Astrocyte (in vitro differentiated cells and primary cell): ENCODE measurements at regions not wholly inside any gene's neighbourhood (a gene's known extent, or its start where the extent isn't known, plus 50 kb on each side); places are given as distances from the start of the nearest gene placed in this dataset.

Experiments
- DNase-seq: peaks from one replicate; pipeline ENCODE4 v3.0.0-alpha.2; 2010; ENCODE audit warnings: low read depth
- FAIRE-seq: peaks from 2 replicates; lab custom pipeline; 2011; peaks lifted over from hg19 to GRCh38; lab: Jason Lieb, UNC
- H2AFZ ChIP-seq: 2 replicates; pipeline ENCODE4 v1.6.0; 2012; ENCODE audit warnings: low read depth, low read length, inconsistent platforms
- H3K27ac ChIP-seq: 2 replicates; pipeline ENCODE4 v1.5.1; 2011; ENCODE audit warnings: low read depth, low read length, inconsistent platforms
- H3K27me3 ChIP-seq: 2 replicates; pipeline ENCODE4 v1.6.0; 2011; ENCODE audit warnings: low read length, inconsistent platforms; ENCODE audit not compliant: insufficient read depth
- H3K36me3 ChIP-seq: 2 replicates; pipeline ENCODE4 v1.5.1; 2011; ENCODE audit warnings: low read length, inconsistent platforms; ENCODE audit not compliant: insufficient read depth
- H3K4me1 ChIP-seq: 2 replicates; pipeline ENCODE4 v1.5.1; 2011; ENCODE audit warnings: low read length, inconsistent platforms; ENCODE audit not compliant: insufficient read depth
- H3K4me2 ChIP-seq: 2 replicates; pipeline ENCODE4 v1.6.0; 2012; ENCODE audit warnings: low read length, inconsistent platforms
- H3K4me3 ChIP-seq: 2 replicates; pipeline ENCODE4 v1.5.1; 2011; ENCODE audit warnings: low read depth, mild to moderate bottlenecking, low read length, inconsistent platforms; ENCODE audit not compliant: insufficient read depth
- H3K79me2 ChIP-seq: 2 replicates; pipeline ENCODE4 v1.6.0; 2012; ENCODE audit warnings: mild to moderate bottlenecking, low read length, inconsistent platforms; ENCODE audit not compliant: insufficient read depth
- H3K9ac ChIP-seq: 2 replicates; pipeline ENCODE4 v1.6.0; 2012; ENCODE audit warnings: mild to moderate bottlenecking, low read length, inconsistent platforms
- H3K9me3 ChIP-seq: 2 replicates; pipeline ENCODE4 v1.5.1; 2012; ENCODE audit warnings: low read depth, mild to moderate bottlenecking, low read length, inconsistent platforms; ENCODE audit not compliant: insufficient read depth
- H4K20me1 ChIP-seq: 2 replicates; pipeline ENCODE4 v1.6.0; 2012; ENCODE audit warnings: low read length, inconsistent platforms; ENCODE audit not compliant: insufficient read depth
- H3K27ac Mint-ChIP-seq: one replicate; pipeline ENCODE4 v1.8.0; 2021; ENCODE audit warnings: mild to moderate bottlenecking, mixed read lengths; ENCODE audit not compliant: unreplicated experiment
- H3K27me3 Mint-ChIP-seq: one replicate; pipeline ENCODE4 v1.8.0; 2021; ENCODE audit warnings: low read depth, mixed read lengths; ENCODE audit not compliant: unreplicated experiment
- H3K36me3 Mint-ChIP-seq: one replicate; pipeline ENCODE4 v1.8.0; 2021; ENCODE audit warnings: low read depth, mixed read lengths; ENCODE audit not compliant: unreplicated experiment
- H3K4me1 Mint-ChIP-seq: one replicate; pipeline ENCODE4 v1.8.0; 2021; ENCODE audit warnings: low read depth, mixed read lengths; ENCODE audit not compliant: unreplicated experiment
- H3K4me3 Mint-ChIP-seq: one replicate; pipeline ENCODE4 v1.8.0; 2021; ENCODE audit warnings: mild to moderate bottlenecking, moderate library complexity, mixed read lengths; ENCODE audit not compliant: unreplicated experiment
- H3K9me3 Mint-ChIP-seq: one replicate; pipeline ENCODE4 v1.8.0; 2021; ENCODE audit warnings: mild to moderate bottlenecking, mixed read lengths; ENCODE audit not compliant: unreplicated experiment
- EZH2 ChIP-seq: IDR thresholded peaks from 2 replicates; pipeline ENCODE4 v1.6.1; 2012; ENCODE audit warnings: mild to moderate bottlenecking, low read length, inconsistent platforms; ENCODE audit not compliant: insufficient read depth
- TF ChIP-seq, protein P1 (sequence below): IDR thresholded peaks from 2 replicates; pipeline ENCODE4 v1.5.1; 2011; ENCODE audit warnings: low read depth, mild to moderate bottlenecking, inconsistent platforms, low read length, moderate library complexity; ENCODE audit not compliant: insufficient read depth

DNA sequence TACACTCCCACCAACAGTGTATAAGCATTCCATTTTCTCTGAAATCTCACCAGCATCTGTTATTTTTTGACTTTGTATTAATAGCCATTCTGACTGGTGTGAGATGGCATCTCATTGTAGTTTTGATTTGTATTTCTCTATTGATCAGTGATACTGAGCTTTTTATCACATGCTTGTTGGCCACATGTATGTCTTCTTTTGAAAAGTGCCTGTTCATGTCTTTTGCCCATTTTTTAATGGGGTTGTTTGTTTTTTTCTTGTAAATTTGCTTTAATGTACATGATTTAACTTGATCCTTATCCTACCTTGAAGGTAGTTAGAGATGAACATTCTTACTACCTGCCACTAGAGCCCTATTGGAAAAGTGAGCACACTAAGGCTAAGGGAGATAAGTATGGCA lies 151.2 kb upstream of the KIF2A start:
- no peaks in the 10 kb centered on the region for H3K9me3 ChIP-seq
- H4K20me1 ChIP-seq, result no peaks in the 10 kb centered on the region
- H3K4me1 ChIP-seq, result no peaks in the 10 kb centered on the region
- H3K27me3 ChIP-seq, result no peaks in the 10 kb centered on the region
- Mint-ChIP-seq H3K36me3 (no peaks in the 10 kb centered on the region), H3K27me3 (no peaks in the 10 kb centered on the region), H3K4me1 (no peaks in the 10 kb centered on the region), H3K27ac (no peak overlapping the region), H3K4me3 (no peak overlapping the region), H3K9me3 (peaks cover 20% of the 10 kb centered on the region)
- no peak overlapping the region for H3K4me2 ChIP-seq
- no peaks in the 10 kb centered on the region for H3K79me2 ChIP-seq
- no peak overlapping the region for H3K27ac ChIP-seq
- no peak overlapping the region for H3K4me3 ChIP-seq
- FAIRE-seq, result no peak
- no peaks in the 10 kb centered on the region for H3K36me3 ChIP-seq
- DNase-seq, result no peak
- no peak overlapping the region for H2AFZ ChIP-seq
- TF ChIP-seq, protein P1, sequence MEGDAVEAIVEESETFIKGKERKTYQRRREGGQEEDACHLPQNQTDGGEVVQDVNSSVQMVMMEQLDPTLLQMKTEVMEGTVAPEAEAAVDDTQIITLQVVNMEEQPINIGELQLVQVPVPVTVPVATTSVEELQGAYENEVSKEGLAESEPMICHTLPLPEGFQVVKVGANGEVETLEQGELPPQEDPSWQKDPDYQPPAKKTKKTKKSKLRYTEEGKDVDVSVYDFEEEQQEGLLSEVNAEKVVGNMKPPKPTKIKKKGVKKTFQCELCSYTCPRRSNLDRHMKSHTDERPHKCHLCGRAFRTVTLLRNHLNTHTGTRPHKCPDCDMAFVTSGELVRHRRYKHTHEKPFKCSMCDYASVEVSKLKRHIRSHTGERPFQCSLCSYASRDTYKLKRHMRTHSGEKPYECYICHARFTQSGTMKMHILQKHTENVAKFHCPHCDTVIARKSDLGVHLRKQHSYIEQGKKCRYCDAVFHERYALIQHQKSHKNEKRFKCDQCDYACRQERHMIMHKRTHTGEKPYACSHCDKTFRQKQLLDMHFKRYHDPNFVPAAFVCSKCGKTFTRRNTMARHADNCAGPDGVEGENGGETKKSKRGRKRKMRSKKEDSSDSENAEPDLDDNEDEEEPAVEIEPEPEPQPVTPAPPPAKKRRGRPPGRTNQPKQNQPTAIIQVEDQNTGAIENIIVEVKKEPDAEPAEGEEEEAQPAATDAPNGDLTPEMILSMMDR, result no peak
- no peak for TF ChIP-seq EZH2
- no peak overlapping the region for H3K9ac ChIP-seq

DNA sequence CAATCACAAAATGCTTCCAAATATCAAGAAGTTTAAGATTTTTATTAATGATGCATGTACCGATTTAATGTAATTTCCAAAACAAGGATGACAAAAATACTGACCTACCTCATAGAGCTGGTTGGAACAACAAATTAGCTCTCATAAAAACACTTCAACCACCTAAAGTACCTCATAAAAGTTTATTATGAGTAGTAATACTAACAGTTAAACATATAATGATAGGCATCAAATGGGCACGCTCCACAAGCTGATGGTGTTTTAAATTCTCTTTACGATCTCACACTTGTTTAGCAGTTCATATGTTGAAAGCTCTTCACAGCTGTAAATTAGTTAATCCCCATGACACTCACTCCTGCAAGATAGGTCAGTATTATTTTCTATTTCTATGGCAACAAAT lies 150.0 kb upstream of the KIF2A start:
- H3K36me3 Mint-ChIP-seq, result no peaks in the 10 kb centered on the region
- Histone ChIP-seq H3K4me1 (no peaks in the 10 kb centered on the region), H3K27me3 (no peaks in the 10 kb centered on the region), H3K9ac (no peak overlapping the region), H3K9me3 (no peaks in the 10 kb centered on the region), H3K79me2 (no peaks in the 10 kb centered on the region), H3K4me3 (no peak overlapping the region), H3K4me2 (no peak overlapping the region), H3K27ac (no peak overlapping the region), H2AFZ (no peak overlapping the region), H4K20me1 (no peaks in the 10 kb centered on the region), H3K36me3 (no peaks in the 10 kb centered on the region)
- no peak overlapping the region for H3K27ac Mint-ChIP-seq
- H3K27me3 Mint-ChIP-seq, result no peaks in the 10 kb centered on the region
- H3K4me1 Mint-ChIP-seq, result no peaks in the 10 kb centered on the region
- FAIRE-seq (no peak), DNase-seq (no peak)
- TF ChIP-seq EZH2, result no peak
- TF ChIP-seq, protein P1, result no peak
- H3K4me3 Mint-ChIP-seq, result no peak overlapping the region
- H3K9me3 Mint-ChIP-seq, result peaks cover 20% of the 10 kb centered on the region

DNA sequence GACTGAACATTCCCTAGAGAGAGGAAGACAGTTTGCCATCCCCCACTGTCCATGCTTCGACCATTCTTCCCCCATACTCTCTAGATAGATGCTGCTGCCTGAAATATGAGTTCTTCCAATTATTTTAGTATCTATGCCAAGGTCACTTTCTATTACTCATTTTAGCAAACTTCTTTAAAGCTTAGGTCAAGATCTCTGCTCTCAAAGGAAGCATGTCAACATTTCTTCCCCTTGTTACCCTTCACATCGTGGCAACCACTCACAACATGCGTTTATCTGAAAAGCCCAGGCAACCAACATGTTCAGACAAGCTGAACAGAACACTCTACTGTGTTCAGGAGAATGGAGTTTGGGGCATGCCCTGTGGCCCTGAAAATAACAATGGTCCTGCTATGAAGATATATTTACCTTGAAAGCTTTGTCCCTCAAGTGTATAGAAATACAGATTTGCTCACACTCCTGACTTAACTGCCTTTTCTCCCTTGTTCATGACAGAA lies 138.4 kb upstream of the KIF2A start:
- Histone ChIP-seq H3K4me2 (no peak overlapping the region), H3K36me3 (no peaks in the 10 kb centered on the region), H3K79me2 (no peaks in the 10 kb centered on the region), H3K9ac (no peak overlapping the region), H3K27me3 (peaks cover 4% of the 10 kb centered on the region), H3K4me1 (no peaks in the 10 kb centered on the region), H3K9me3 (peaks cover 6% of the 10 kb centered on the region), H3K27ac (no peak overlapping the region), H3K4me3 (no peak overlapping the region), H2AFZ (no peak overlapping the region), H4K20me1 (no peaks in the 10 kb centered on the region)
- DNase-seq (no peak), FAIRE-seq (no peak)
- H3K27me3 Mint-ChIP-seq, result peaks cover 2% of the 10 kb centered on the region
- no peaks in the 10 kb centered on the region for H3K4me1 Mint-ChIP-seq
- no peak overlapping the region for H3K27ac Mint-ChIP-seq
- H3K4me3 Mint-ChIP-seq, result no peak overlapping the region
- no peaks in the 10 kb centered on the region for H3K36me3 Mint-ChIP-seq
- H3K9me3 Mint-ChIP-seq, result no peaks in the 10 kb centered on the region
- TF ChIP-seq, protein P1, result no peak
- TF ChIP-seq EZH2, result no peak
